Aorta (tissue), 5 donors: ENCODE measurements at regions not wholly inside any gene's neighbourhood (a gene's known extent, or its start where the extent isn't known, plus 50 kb on each side); places are given as distances from the start of the nearest gene placed in this dataset.

ENCODE experiments used
- ATAC-seq: fragments of 200-7000 bp; cut with Tn5 transposase; one replicate; pipeline ENCODE4 v1.9.1; 2022; ENCODE audit warnings: moderate library complexity; ENCODE audit not compliant: low FRiP score
- DNase-seq, 2 donors: peaks; one replicate each; pipeline ENCODE4 v3.0.0-alpha.2; 2020
- H3K27ac ChIP-seq, 2 donors: one replicate each; pipeline ENCODE4 v1.5.1; 2013; ENCODE audit warnings: low read length in 2 of 2, mild to moderate bottlenecking in 2 of 2, moderate library complexity in 2 of 2, control low read depth in 1 of 2, inconsistent platforms in 1 of 2, low read depth in 1 of 2
- H3K27me3 ChIP-seq, 2 donors: one replicate each; pipeline ENCODE4 v1.6.1; 2013; ENCODE audit warnings: control low read depth in 1 of 2, low read length in 1 of 2, mild to moderate bottlenecking in 1 of 2, moderate library complexity in 1 of 2; ENCODE audit not compliant: insufficient read depth in 2 of 2, control insufficient read depth in 1 of 2
- H3K36me3 ChIP-seq, 2 donors: one replicate each; pipeline ENCODE4 v1.6.1; 2013; ENCODE audit warnings: control low read depth in 1 of 2, low read length in 1 of 2, mild to moderate bottlenecking in 1 of 2; ENCODE audit not compliant: insufficient read depth in 2 of 2, control insufficient read depth in 1 of 2
- H3K4me1 ChIP-seq, 2 donors: one replicate each; pipeline ENCODE4 v1.6.1; 2013; ENCODE audit warnings: low read length in 2 of 2, control low read depth in 1 of 2, mild to moderate bottlenecking in 1 of 2, moderate library complexity in 1 of 2; ENCODE audit not compliant: insufficient read depth in 2 of 2, control insufficient read depth in 1 of 2
- H3K4me3 ChIP-seq, 2 donors: one replicate each; pipeline ENCODE4 v1.5.1; 2013; ENCODE audit warnings: low read length in 2 of 2, control low read depth in 1 of 2, mild to moderate bottlenecking in 1 of 2
- H3K9me3 ChIP-seq: one replicate; pipeline ENCODE4 v1.6.1; 2013; ENCODE audit warnings: mild to moderate bottlenecking, low read length; ENCODE audit not compliant: control insufficient read depth
- WGBS, 2 donors: extraction: QIAGEN DNeasy Blood & Tissue Kit; methylation state at CpG; one replicate each; pipeline ENCODE4 v1.1.7; 2013; 5-methylcytosine and 5-hydroxymethylcytosine counted together
- intact Hi-C, 2 donors: fragments of 100-400 bp; cut with DNase I; formaldehyde crosslinking; loops; one replicate each; pipeline versions ENCODE4 v1.14.2 to v1.15.0; 2022
- donor health status: healthy with polysubstance abuse.
- donor health status: Bipolar disorder and iron deficiency.
- donor health status: DM: no; HTN: no; CAD: no.
- donor health status: DM: no; HTN: no; CAD: no.
- donor health status: DM: yes; HTN: yes; CAD: no.

DNA sequence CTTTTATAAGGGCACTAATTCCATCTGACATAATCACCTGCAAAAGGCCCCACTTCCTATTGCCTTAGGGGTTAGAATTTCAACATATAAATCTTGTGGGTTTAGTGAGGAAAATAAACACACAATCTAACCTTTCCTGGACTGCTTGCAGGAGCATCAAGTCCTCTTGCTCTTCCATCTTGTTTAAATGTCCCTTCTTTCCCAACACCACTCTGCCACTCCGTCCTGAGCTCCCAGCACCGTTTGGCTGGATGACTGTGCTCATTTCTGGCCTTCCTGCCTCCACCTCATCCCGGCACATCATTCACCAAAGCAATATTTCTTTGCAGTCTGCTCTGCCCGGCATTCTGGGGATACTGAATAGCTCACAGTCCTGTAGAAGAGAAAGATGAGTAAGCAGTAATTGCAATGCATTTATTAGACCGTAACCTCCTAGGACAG is 247.8 kb downstream of the BCL2 start:
- ATAC-seq (no peak), DNase-seq (no peak)
- 60 to 71% methylated on average over 5 of the region's 5 CpGs for WGBS, 2 donors
- H3K4me3 ChIP-seq, result no peak overlapping the region
- H3K36me3 ChIP-seq, result no peaks in the 10 kb centered on the region
- H3K27ac ChIP-seq, result no peak overlapping the region
- no peaks in the 10 kb centered on the region for H3K4me1 ChIP-seq
- intact Hi-C loops, result no loop called here
- no peaks in the 10 kb centered on the region for H3K27me3 ChIP-seq
- H3K9me3 ChIP-seq, result no peaks in the 10 kb centered on the region

DNA sequence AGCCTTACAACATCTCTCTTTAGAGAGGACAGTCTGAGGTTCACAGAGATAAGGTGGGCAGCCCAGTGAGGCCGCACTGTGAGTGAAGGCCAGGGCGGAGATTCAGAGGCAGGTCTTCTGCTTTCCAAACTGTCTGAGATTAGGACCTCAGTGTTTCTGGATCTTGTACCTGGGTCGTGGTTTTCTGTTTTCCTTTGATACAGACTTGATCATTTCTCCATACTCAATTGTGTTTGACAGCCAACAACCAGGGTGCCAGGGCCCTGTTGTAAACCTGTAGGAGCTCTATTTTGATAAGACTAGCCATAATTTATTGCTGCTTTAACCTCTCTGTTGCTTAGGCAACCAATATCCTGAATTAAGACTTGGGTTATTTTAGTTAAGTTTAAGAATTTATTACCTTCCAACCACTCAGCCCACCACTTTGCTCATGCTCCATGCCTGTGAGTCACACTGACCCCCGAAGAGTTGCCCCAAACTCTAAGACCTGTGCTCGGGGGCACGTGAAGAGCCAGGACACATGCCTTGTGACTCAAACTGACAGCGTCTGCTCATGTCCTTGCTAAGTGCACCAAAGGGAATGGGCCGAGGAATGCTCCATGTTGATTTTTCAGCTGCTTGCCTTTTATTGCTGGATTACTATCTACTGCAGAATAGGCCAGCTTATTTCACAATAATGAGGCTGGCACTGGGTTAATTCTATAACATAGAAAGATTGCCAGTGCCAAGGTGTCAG is 248.6 kb downstream of the BCL2 start:
- Histone ChIP-seq H3K4me3 (no peak overlapping the region), H3K27ac (no peak overlapping the region), H3K27me3 (no peaks in the 10 kb centered on the region), H3K9me3 (no peaks in the 10 kb centered on the region), H3K4me1 (no peaks in the 10 kb centered on the region), H3K36me3 (no peaks in the 10 kb centered on the region)
- WGBS, 2 donors, result 70 to 74% methylated on average over 8 of the region's 8 CpGs
- intact Hi-C loops, result no loop called here
- ATAC-seq (no peak), DNase-seq (no peak)

DNA sequence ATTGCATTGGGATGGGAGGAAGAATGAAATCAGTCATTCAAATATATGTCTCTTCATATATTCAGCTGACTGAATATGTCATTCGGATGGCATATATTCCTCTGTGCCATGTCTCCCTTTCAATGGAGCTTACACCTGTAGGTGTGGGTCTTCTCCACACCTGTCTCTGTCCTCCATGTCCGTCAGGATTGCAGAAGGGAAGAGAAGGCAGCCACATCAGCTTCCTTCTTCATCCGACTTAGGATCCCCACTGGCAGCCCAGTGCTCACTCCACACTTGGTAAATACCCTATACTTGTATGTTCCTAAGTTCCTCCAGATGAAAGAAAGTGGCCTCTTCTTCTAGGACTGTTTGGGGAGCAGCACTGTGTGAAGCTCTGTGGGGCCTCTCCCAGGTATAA is 250.1 kb downstream of the BCL2 start:
- Histone ChIP-seq H3K4me1 (no peaks in the 10 kb centered on the region), H3K27me3 (no peaks in the 10 kb centered on the region), H3K4me3 (no peak overlapping the region), H3K9me3 (no peaks in the 10 kb centered on the region), H3K36me3 (no peaks in the 10 kb centered on the region), H3K27ac (no peak overlapping the region)
- 87 to 93% methylated on average over 3 of the region's 3 CpGs for WGBS, 2 donors
- intact Hi-C loops, result no loop called here
- DNase-seq (no peak), ATAC-seq (no peak)

DNA sequence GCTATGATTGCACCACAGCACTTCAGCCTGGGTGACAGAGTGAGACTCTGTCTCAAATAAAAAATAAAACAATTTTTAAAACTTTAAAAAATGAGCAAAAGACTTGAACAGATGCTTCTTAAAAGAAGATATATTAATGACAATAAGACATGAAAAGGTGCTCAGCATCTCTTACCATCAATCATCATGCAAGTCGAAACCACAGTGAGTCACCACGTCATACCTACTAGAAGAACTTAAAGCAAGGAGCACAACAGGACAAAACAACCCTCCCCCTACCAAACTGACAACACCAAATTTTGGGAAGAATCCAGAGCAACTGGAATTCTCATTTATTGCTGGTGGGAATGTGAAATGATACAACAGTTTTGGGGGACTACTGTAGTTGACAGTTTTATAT is 251.6 kb downstream of the BCL2 start:
- no peak overlapping the region for H3K27ac ChIP-seq
- WGBS, 2 donors, result 89 to 91% methylated on average over 2 of the region's 2 CpGs
- no peaks in the 10 kb centered on the region for H3K4me1 ChIP-seq
- H3K36me3 ChIP-seq, result no peaks in the 10 kb centered on the region
- H3K4me3 ChIP-seq, result no peak overlapping the region
- H3K9me3 ChIP-seq, result no peaks in the 10 kb centered on the region
- no peaks in the 10 kb centered on the region for H3K27me3 ChIP-seq
- DNase-seq, result no peak
- ATAC-seq, result no peak
- intact Hi-C loops, result loop anchor here in 1 of 2 donors (1.0 kb wide), 1 partner anchor 8 kb away; no protein-coding TSS in a partner anchor

DNA sequence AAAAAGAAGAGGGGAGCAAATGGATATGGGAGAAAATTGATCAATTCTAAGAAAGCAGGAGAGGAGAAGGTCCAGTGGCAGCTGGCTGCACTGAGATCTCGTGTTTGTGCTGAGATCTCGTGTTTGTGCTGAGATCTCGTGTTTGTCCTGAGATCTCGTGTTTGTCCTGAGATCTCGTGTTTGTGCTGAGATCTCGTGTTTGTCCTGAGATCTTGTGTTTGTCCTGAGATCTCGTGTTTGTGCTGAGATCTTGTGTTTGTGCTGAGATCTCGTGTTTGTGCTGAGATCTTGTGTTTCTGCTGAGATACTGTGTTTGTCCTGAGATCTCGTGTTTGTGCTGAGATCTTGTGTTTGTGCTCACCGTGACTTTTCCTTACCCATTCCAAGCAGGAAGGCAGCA is 254.4 kb downstream of the BCL2 start:
- no peak overlapping the region for H3K27ac ChIP-seq
- DNase-seq (no peak), ATAC-seq (no peak)
- H3K36me3 ChIP-seq, result no peaks in the 10 kb centered on the region
- no peaks in the 10 kb centered on the region for H3K27me3 ChIP-seq
- WGBS, 2 donors, result 85 to 92% methylated on average over 10 of the region's 10 CpGs
- no peaks in the 10 kb centered on the region for H3K4me1 ChIP-seq
- H3K4me3 ChIP-seq, result no peak overlapping the region
- no peaks in the 10 kb centered on the region for H3K9me3 ChIP-seq
- intact Hi-C loops, result no loop called here

DNA sequence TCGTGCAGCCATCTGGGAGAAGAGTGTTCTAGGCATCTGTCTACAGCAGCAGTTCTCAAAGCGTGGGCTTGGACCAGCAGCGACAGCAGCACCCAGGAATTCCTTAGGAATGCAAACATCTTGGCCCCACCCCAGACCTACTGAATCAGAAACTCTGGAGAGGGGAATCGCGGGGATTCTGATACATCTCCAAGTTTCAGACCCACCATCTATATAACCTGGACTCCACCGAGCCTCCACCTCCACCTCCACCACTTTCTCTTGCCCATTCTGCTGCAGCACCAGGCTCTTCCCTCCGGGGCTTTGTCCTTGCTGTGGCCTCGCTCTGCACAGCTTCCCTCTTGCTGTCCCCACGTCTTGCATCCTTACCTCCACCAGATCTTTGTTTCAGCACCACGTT is 256.4 kb downstream of the BCL2 start:
- intact Hi-C loops, result no loop called here
- no peak overlapping the region for H3K27ac ChIP-seq
- H3K36me3 ChIP-seq, result no peaks in the 10 kb centered on the region
- H3K4me1 ChIP-seq, result no peaks in the 10 kb centered on the region
- WGBS, 2 donors, result 44 to 58% methylated on average over 10 of the region's 10 CpGs
- ATAC-seq (no peak), DNase-seq (no peak)
- H3K9me3 ChIP-seq, result no peaks in the 10 kb centered on the region
- no peak overlapping the region for H3K4me3 ChIP-seq
- no peaks in the 10 kb centered on the region for H3K27me3 ChIP-seq

DNA sequence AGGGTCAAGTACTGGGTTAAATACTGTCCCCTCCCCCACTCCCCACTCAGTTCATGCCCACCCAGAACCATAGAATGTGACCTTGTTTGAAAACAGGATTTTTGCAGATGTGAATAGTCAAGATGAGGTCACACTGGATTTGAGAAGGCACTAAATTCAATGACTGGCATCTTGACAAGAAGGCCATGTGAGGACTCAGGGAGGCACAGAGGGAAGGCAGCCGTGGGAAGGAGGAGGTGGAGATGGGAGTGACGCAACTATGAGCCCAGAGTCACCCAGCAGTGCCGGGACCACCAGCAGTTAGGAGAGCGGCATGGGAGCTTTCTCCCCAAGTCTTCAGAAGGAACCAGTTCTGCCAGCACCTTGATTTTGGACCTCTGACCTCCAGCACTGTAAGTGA is 257.3 kb downstream of the BCL2 start:
- Histone ChIP-seq H3K4me1 (no peaks in the 10 kb centered on the region), H3K27ac (no peak overlapping the region), H3K27me3 (no peaks in the 10 kb centered on the region), H3K36me3 (no peaks in the 10 kb centered on the region), H3K4me3 (no peak overlapping the region), H3K9me3 (no peaks in the 10 kb centered on the region)
- ATAC-seq, result no peak
- intact Hi-C loops, result no loop called here
- 81 to 88% methylated on average over 4 of the region's 4 CpGs for WGBS, 2 donors
- DNase-seq, result no peak

DNA sequence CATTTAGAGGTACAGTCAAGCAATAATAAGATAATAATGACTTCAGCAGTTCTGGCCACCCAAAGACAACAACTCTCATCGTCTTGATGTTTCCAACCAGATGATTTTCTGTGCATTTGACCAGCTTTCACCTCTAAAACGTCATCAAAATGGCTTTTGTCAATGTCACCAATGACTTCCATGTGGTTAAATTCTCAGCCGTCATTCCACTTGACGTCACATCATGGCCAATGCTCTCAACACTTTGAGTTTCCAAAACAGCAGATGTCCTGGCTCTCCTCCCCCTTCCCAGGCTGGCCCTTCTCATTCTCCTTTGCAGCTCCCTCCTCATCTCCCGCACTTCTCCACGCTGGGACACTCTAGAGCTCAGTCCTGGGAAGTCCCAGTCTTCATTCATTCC is 258.3 kb downstream of the BCL2 start:
- Histone ChIP-seq H3K27me3 (no peaks in the 10 kb centered on the region), H3K36me3 (no peaks in the 10 kb centered on the region), H3K9me3 (no peaks in the 10 kb centered on the region), H3K4me1 (no peaks in the 10 kb centered on the region), H3K4me3 (no peak overlapping the region), H3K27ac (no peak overlapping the region)
- DNase-seq (no peak), ATAC-seq (no peak)
- intact Hi-C loops, result no loop called here
- 74 to 76% methylated on average over 6 of the region's 6 CpGs for WGBS, 2 donors

DNA sequence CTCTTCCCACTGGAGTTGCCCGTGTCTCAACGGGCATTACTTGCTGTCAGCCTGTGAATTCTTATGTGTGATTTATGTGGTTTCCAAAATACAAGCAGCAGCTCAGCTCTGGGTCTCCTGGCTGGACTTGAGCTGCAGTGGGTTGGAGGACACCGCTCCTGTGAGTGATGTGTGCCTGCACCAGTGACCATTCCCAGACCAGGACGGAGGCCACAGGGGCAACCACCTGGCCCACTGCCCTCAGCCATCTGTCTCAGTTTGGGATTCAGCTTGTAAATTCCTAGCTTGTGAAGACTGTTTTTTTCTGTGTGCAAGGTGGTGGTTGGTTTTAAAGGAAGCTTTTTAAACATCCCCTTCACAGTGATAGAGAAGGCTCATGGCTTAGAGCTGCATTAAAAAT is 261.0 kb downstream of the BCL2 start:
- no peak for ATAC-seq
- no peak overlapping the region for H3K4me3 ChIP-seq
- no peaks in the 10 kb centered on the region for H3K9me3 ChIP-seq
- 14 to 23% methylated on average over 4 of the region's 4 CpGs for WGBS, 2 donors
- no peaks in the 10 kb centered on the region for H3K36me3 ChIP-seq
- intact Hi-C loops, result no loop called here
- no peak overlapping the region for H3K27ac ChIP-seq
- no peaks in the 10 kb centered on the region for H3K4me1 ChIP-seq
- H3K27me3 ChIP-seq, result no peaks in the 10 kb centered on the region
- no peak for DNase-seq
